GM18517 (cell line): ENCODE measurements at regions not wholly inside any gene's neighbourhood (a gene's known extent, or its start where the extent isn't known, plus 50 kb on each side); places are given as distances from the start of the nearest gene placed in this dataset.

Experiments used
- ATAC-seq: cut with Tn5 transposase; IDR thresholded peaks from one replicate; pipeline ENCODE4 v1.9.1; 2021; ENCODE audit warnings: mild to moderate bottlenecking, moderate library complexity; ENCODE audit not compliant: unreplicated experiment

GRCh38 chr12:77578466-77579220, 252.1 kb upstream of the NAV3 start:
- ATAC-seq: no peak

GRCh38 chr12:77577791-77578190, 252.9 kb upstream of the NAV3 start:
- ATAC-seq: no peak

- no peak for ATAC-seq
Observed at GRCh38 chr12:77575376-77575919, 255.2 kb upstream of the NAV3 start.

- ATAC-seq: no peak
Observed at GRCh38 chr12:77572371-77572770, 258.3 kb upstream of the NAV3 start.

GRCh38 chr12:77571768-77572167, 258.9 kb upstream of the NAV3 start:
- no peak for ATAC-seq

- no peak for ATAC-seq
Observed at GRCh38 chr12:77571127-77571526, 259.6 kb upstream of the NAV3 start.

- ATAC-seq: no peak
Observed at GRCh38 chr12:77569876-77570275, 260.8 kb upstream of the NAV3 start.

- ATAC-seq: no peak
Observed at GRCh38 chr12:77560714-77561113, 270.0 kb upstream of the NAV3 start.

GRCh38 chr12:77559400-77560074, 271.2 kb upstream of the NAV3 start:
- ATAC-seq: no peak

- ATAC-seq: no peak
Observed at GRCh38 chr12:77555074-77555473, 275.6 kb upstream of the NAV3 start.

- ATAC-seq: peak; percentile 100
Observed at GRCh38 chr12:77553976-77554619, 276.6 kb upstream of the NAV3 start.

- ATAC-seq: no peak
Observed at GRCh38 chr12:77549383-77550128, 281.1 kb upstream of the NAV3 start.

- ATAC-seq: no peak
Observed at GRCh38 chr12:77548797-77549196, 281.9 kb upstream of the NAV3 start.

GRCh38 chr12:77540097-77540496, 290.6 kb upstream of the NAV3 start:
- ATAC-seq: no peak

GRCh38 chr12:77537663-77538062, 293.0 kb upstream of the NAV3 start:
- no peak for ATAC-seq

GRCh38 chr12:77535734-77536133, 295.0 kb upstream of the NAV3 start:
- no peak for ATAC-seq

GRCh38 chr12:77531912-77532311, 298.8 kb upstream of the NAV3 start:
- no peak for ATAC-seq

- no peak for ATAC-seq
Observed at GRCh38 chr12:77522247-77522646, 308.4 kb upstream of the NAV3 start.

GRCh38 chr12:77521508-77522115, 309.1 kb upstream of the NAV3 start:
- ATAC-seq: no peak

- no peak for ATAC-seq
Observed at GRCh38 chr12:77514511-77514910, 316.2 kb upstream of the NAV3 start.

- no peak for ATAC-seq
Observed at GRCh38 chr12:77510985-77511384, 319.7 kb upstream of the NAV3 start.
